Aorta (tissue), 5 donors: ENCODE measurements at regions not wholly inside any gene's neighbourhood (a gene's known extent, or its start where the extent isn't known, plus 50 kb on each side); places are given as distances from the start of the nearest gene placed in this dataset.
"Not testable (repeated sequence)": the region's sequence is repeated elsewhere in the genome, so short reads cannot be mapped to it uniquely, and the experiment has no call there.

Source experiments
- ATAC-seq: fragments of 200-7000 bp; cut with Tn5 transposase; one replicate; pipeline ENCODE4 v1.9.1; 2022; ENCODE audit warnings: moderate library complexity; ENCODE audit not compliant: low FRiP score
- DNase-seq, 2 donors: peaks; one replicate each; pipeline ENCODE4 v3.0.0-alpha.2; 2020
- H3K27ac ChIP-seq, 2 donors: one replicate each; pipeline ENCODE4 v1.5.1; 2013; ENCODE audit warnings: low read length in 2 of 2, mild to moderate bottlenecking in 2 of 2, moderate library complexity in 2 of 2, control low read depth in 1 of 2, inconsistent platforms in 1 of 2, low read depth in 1 of 2
- H3K27me3 ChIP-seq, 2 donors: one replicate each; pipeline ENCODE4 v1.6.1; 2013; ENCODE audit warnings: control low read depth in 1 of 2, low read length in 1 of 2, mild to moderate bottlenecking in 1 of 2, moderate library complexity in 1 of 2; ENCODE audit not compliant: insufficient read depth in 2 of 2, control insufficient read depth in 1 of 2
- H3K36me3 ChIP-seq, 2 donors: one replicate each; pipeline ENCODE4 v1.6.1; 2013; ENCODE audit warnings: control low read depth in 1 of 2, low read length in 1 of 2, mild to moderate bottlenecking in 1 of 2; ENCODE audit not compliant: insufficient read depth in 2 of 2, control insufficient read depth in 1 of 2
- H3K4me1 ChIP-seq, 2 donors: one replicate each; pipeline ENCODE4 v1.6.1; 2013; ENCODE audit warnings: low read length in 2 of 2, control low read depth in 1 of 2, mild to moderate bottlenecking in 1 of 2, moderate library complexity in 1 of 2; ENCODE audit not compliant: insufficient read depth in 2 of 2, control insufficient read depth in 1 of 2
- H3K4me3 ChIP-seq, 2 donors: one replicate each; pipeline ENCODE4 v1.5.1; 2013; ENCODE audit warnings: low read length in 2 of 2, control low read depth in 1 of 2, mild to moderate bottlenecking in 1 of 2
- H3K9me3 ChIP-seq: one replicate; pipeline ENCODE4 v1.6.1; 2013; ENCODE audit warnings: mild to moderate bottlenecking, low read length; ENCODE audit not compliant: control insufficient read depth
- WGBS, 2 donors: extraction: QIAGEN DNeasy Blood & Tissue Kit; methylation state at CpG; one replicate each; pipeline ENCODE4 v1.1.7; 2013; 5-methylcytosine and 5-hydroxymethylcytosine counted together
- intact Hi-C, 2 donors: fragments of 100-400 bp; cut with DNase I; formaldehyde crosslinking; loops; one replicate each; pipeline versions ENCODE4 v1.14.2 to v1.15.0; 2022
- donor health status: healthy with polysubstance abuse.
- donor health status: Bipolar disorder and iron deficiency.
- donor health status: DM: no; HTN: no; CAD: no.
- donor health status: DM: no; HTN: no; CAD: no.
- donor health status: DM: yes; HTN: yes; CAD: no.

DNA sequence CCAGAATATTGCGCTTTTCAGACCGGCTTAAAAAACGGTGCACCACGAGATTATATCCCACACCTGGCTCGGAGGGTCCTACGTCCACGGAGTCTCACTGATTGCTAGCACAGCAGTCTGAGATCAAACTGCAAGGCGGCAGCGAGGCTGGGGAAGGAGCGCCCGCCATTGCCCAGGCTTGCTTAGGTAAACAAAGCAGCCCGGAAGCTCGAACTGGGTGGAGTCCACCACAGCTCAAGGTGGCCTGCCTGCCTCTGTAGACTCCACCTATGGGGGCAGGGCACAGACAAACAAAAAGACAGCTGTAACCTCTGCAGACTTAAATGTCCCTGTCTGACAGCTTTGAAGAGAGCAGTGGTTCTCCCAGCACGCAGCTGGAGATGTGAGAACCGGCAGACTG lies 344.7 kb downstream of the RAP2B start:
- not testable (repeated sequence) for ATAC-seq

GRCh38 chr3:153513236-153513635 lies 351.2 kb downstream of the RAP2B start:
- intact Hi-C loops = no loop called here
- 2 to 4% methylated on average over 1 of the region's 1 CpG for WGBS, 2 donors
- Histone ChIP-seq H3K4me3 (no peak overlapping the region), H3K9me3 (no peaks in the 10 kb centered on the region), H3K4me1 (no peaks in the 10 kb centered on the region), H3K27me3 (no peaks in the 10 kb centered on the region), H3K27ac (no peak overlapping the region), H3K36me3 (no peaks in the 10 kb centered on the region)
- ATAC-seq (no peak), DNase-seq (no peak)

More for the DNA sequence above, 344.7 kb downstream of the RAP2B start:
- H3K9me3 ChIP-seq, H3K4me3 ChIP-seq, H3K27ac ChIP-seq, H3K4me1 ChIP-seq, H3K27me3 ChIP-seq, DNase-seq, intact Hi-C loops, H3K36me3 ChIP-seq: not testable (repeated sequence)
- 84% methylated on average over 13 of the region's 15 CpGs for WGBS, 2 donors

GRCh38 chr3:153528473-153528872 lies 366.4 kb downstream of the RAP2B start:
- Histone ChIP-seq H3K4me1 (no peaks in the 10 kb centered on the region), H3K36me3 (no peaks in the 10 kb centered on the region), H3K27ac (no peak overlapping the region), H3K27me3 (no peaks in the 10 kb centered on the region), H3K9me3 (no peaks in the 10 kb centered on the region), H3K4me3 (no peak overlapping the region)
- ATAC-seq (no peak), DNase-seq (no peak)
- intact Hi-C loops = no loop called here

DNA sequence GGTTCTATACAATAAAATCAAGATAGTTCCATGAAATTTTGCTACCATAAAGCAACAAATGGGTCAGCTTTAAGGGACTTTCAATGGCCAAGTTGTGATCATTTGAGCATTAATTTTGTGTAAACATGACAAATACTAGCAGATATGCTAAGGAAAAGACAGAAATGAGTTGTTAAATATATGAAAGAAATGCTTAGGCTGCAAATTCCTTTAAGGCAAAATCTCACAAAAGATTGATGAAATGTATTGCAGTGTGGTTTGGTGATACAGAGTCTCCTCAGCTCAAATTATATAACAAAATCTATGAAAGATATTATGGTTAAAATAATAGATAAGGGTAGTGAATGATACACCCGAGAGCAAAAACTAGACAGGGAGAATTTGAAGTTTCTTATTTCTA lies 377.2 kb downstream of the RAP2B start:
- Histone ChIP-seq H3K36me3 (no peaks in the 10 kb centered on the region), H3K27me3 (no peaks in the 10 kb centered on the region), H3K27ac (no peak overlapping the region), H3K4me3 (no peak overlapping the region), H3K9me3 (no peaks in the 10 kb centered on the region), H3K4me1 (no peaks in the 10 kb centered on the region)
- intact Hi-C loops = no loop called here
- DNase-seq (no peak), ATAC-seq (no peak)
- WGBS, 2 donors = 48 to 68% methylated on average over 1 of the region's 1 CpG

DNA sequence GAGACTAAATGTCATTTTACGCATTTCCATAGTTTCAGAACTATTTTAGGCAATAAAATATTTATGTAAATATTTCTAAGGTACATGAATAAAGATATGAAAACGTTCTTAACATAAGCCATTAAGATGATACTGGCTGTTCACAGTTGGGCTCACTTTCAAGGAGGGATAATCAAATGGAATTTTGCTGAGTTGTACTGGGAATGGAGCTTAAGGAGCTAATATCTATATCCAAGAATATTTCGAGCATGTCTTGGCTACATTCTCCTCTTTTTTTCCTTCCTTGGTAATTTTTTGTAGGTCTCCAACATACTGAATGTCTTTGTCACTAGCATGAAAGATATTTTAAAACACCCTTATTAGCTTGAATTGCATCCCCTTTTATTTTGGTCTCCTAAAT lies 383.4 kb downstream of the RAP2B start:
- no peaks in the 10 kb centered on the region for H3K27me3 ChIP-seq
- 44 to 48% methylated on average over 3 of the region's 3 CpGs for WGBS, 2 donors
- no peak for ATAC-seq
- intact Hi-C loops = no loop called here
- no peak overlapping the region for H3K27ac ChIP-seq
- no peak for DNase-seq
- H3K9me3 ChIP-seq = no peaks in the 10 kb centered on the region
- no peak overlapping the region for H3K4me3 ChIP-seq
- no peaks in the 10 kb centered on the region for H3K36me3 ChIP-seq
- H3K4me1 ChIP-seq = no peaks in the 10 kb centered on the region

DNA sequence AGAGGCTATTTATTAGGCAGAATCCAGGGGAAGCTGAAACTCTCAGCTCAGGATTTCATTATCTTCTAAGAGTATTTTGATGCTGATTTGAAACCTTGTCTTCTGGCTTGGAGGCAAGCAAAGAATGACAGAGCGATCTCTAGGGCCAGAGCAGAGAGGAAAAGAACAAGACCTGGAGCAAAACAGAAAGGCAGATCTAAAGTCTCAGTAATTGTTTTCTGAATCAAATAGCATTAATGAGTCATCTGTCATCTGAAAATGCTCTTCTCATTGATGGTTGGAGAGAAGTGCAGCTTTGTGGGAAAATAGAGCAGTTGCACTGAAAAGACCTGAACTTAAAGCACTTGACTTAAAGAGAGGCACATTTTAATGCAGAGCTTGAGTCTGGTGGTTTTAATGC lies 385.9 kb downstream of the RAP2B start:
- Histone ChIP-seq H3K27ac (no peak overlapping the region), H3K9me3 (no peaks in the 10 kb centered on the region), H3K27me3 (no peaks in the 10 kb centered on the region), H3K4me1 (no peaks in the 10 kb centered on the region), H3K4me3 (no peak overlapping the region), H3K36me3 (no peaks in the 10 kb centered on the region)
- no peak for DNase-seq
- no peak for ATAC-seq
- intact Hi-C loops = no loop called here
- 86 to 93% methylated on average over 1 of the region's 1 CpG for WGBS, 2 donors

- H3K27ac ChIP-seq, H3K4me1 ChIP-seq, H3K36me3 ChIP-seq, H3K27me3 ChIP-seq, ATAC-seq, DNase-seq, H3K9me3 ChIP-seq, H3K4me3 ChIP-seq, intact Hi-C loops: not testable (repeated sequence)
These were observed 387.7 kb downstream of the RAP2B start for GRCh38 chr3:153549686-153550085.

DNA sequence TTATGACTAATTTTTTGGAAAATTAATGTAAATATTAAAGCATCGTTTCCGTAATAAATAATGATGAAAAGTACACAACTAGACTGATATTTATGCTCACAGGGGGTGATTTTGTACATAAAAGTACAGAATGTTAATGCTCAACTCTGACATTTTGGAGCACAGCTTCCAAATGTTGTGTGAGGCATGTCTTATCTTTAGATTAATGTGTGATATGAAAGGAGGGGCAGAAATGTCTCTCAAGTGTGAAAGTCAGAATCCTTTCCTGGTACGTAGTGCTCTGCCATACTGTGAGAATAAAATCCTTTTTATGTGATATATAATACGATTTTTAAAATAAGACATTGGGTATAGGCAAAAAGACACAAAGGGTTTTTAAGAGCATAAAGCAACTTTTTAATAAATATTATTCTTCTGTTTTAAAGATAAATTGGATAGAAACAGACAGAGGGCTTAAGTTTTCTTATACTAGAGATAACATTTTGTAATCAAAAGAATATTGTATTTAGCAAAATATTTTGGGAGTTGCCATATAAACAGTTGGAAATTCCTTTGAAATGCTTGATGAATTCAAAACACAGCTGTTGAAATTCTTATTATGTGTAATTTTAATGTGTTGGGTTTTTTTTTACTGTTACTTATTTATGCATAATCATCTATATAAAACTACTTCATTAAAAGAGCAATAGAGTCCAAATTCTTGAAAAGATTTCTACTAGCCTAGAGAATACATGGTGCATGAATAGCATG lies 389.7 kb downstream of the RAP2B start:
- no peaks in the 10 kb centered on the region for H3K27me3 ChIP-seq
- no peak overlapping the region for H3K4me3 ChIP-seq
- no peak for ATAC-seq
- WGBS, 2 donors = 49 to 67% methylated on average over 4 of the region's 4 CpGs
- no peaks in the 10 kb centered on the region for H3K4me1 ChIP-seq
- H3K36me3 ChIP-seq = no peaks in the 10 kb centered on the region
- no peak for DNase-seq
- H3K27ac ChIP-seq = no peak overlapping the region
- intact Hi-C loops = no loop called here
- no peaks in the 10 kb centered on the region for H3K9me3 ChIP-seq

DNA sequence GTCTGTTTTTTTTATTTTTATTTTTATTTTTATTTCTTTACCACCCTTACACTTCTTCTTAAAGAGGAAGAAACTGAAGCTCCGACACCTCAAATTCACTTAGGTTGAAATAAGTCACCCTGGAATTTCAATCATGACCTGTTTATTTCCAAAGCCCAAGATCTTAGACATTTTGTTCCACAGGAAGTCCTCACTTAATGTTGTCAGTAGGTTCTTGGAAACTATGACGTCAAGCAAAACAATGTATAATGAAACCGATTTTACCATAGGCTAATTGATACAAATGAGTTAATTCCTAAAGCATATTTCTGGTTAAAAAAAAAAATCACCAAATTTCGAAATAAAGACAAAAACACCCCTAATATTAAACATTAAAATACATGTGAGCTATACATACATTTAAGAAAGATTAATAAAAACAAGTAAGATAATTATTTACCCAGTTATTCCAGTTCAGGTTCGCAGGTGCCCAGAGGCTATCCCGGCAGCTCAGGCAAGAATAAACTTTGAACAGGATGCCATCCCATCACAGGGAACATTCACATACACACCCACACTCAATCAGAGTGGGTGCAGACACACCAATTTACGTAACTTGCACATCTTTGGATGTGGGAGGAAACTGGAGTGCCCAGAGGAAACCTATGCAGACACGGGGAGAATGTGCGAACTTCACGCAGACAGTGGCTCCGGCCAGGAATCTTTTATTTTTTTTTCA lies 391.0 kb downstream of the RAP2B start:
- ATAC-seq (no peak), DNase-seq (no peak)
- intact Hi-C loops = no loop called here
- Histone ChIP-seq H3K4me1 (no peaks in the 10 kb centered on the region), H3K27ac (no peak overlapping the region), H3K9me3 (no peaks in the 10 kb centered on the region), H3K36me3 (no peaks in the 10 kb centered on the region), H3K4me3 (no peak overlapping the region), H3K27me3 (no peaks in the 10 kb centered on the region)
- 79 to 80% methylated on average over 11 of the region's 11 CpGs for WGBS, 2 donors
